H4 (cell line): ENCODE measurements at regions not wholly inside any gene's neighbourhood (a gene's known extent, or its start where the extent isn't known, plus 50 kb on each side); places are given as distances from the start of the nearest gene placed in this dataset.
"Not testable (repeated sequence)": the region's sequence is repeated elsewhere in the genome, so short reads cannot be mapped to it uniquely, and the experiment has no call there.

Experiments
- DNase-seq: peaks from one replicate; pipeline ENCODE4 v3.0.0-alpha.2; 2015; ENCODE audit warnings: low spot score

GRCh38 chr12:75944097-75944904 lies 87.3 kb downstream of the PHLDA1 start:
- peak; percentile 93 for DNase-seq

- peak; percentile 31 for DNase-seq
Measured at GRCh38 chr12:75943730-75944096, 87.9 kb downstream of the PHLDA1 start.

DNA sequence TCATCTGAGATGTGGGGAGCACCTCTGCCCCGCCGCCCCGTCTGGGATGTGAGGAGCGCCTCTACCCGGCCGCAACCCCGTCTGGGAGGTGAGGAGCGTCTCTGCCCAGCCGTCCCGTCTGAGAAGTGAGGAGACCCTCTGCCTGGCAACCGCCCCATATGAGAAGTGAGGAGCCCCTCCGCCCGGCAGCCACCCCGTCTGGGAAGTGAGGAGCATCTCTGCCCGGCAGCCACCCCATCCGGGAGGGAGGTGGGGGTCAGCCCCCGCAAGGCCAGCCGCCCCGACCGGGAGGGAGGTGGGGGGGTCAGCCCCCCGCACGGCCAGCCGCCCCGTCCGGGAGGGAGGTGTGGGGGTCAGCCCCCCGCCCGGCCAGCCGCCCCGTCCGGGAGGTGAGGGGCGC lies 89.9 kb downstream of the PHLDA1 start:
- not testable (repeated sequence) for DNase-seq

- no peak for DNase-seq
Measured at GRCh38 chr12:75939016-75939642, 92.4 kb downstream of the PHLDA1 start.

DNA sequence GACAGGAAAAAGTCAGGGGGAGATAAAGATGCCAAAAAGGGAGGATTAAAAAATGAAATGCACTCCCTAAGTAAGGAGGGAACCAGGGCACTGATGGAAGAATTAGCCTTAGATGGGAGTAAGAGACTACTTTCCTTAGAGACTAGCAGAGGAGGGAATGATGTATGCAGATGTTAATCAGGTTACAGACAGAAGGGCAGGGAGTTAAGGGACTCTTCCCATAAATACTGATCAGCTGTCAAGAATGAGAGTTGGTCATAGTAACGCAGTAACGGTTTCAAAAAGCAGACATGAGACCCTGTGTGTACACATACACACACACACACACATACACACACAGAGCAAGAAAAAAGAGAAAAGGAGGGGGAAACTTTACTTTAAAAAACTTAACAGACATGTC lies 93.4 kb downstream of the PHLDA1 start:
- DNase-seq: no peak

- DNase-seq: no peak
Measured at GRCh38 chr12:75937486-75937885, 94.1 kb downstream of the PHLDA1 start.

- DNase-seq: no peak
Measured at GRCh38 chr12:75936515-75937440, 94.8 kb downstream of the PHLDA1 start.

DNA sequence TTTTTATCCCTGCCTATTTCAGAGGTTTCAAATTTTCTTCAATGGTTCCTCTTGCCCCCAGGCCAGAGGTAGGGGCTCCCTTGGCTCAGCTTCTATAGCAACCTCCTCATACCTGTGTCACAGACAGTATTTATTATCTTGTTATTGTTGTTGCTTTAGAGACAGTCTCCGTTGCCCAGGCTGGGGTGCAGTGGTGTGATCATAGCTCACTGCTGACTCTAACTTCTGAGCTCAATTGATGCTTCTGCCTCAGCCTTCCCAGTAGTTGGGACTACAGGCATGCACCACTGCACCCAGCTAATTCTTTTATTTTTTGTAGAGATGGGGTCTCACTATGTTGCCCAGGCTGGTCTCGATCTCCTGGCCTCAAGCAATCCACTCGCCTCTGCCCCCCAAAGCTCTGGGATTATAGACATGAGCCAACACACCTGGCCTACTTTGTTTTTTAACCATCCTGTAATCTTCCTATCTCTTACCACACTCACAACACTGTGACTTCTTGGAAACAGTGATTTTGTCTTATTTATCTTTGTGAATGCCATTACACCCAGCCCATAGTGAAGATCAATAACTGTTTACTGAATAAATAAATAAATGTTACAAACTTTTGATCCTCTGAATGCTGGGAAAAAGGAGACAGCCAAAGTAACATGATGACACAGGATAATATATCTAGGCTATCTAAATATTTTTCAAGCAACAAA lies 95.9 kb downstream of the PHLDA1 start:
- no peak for DNase-seq

DNA sequence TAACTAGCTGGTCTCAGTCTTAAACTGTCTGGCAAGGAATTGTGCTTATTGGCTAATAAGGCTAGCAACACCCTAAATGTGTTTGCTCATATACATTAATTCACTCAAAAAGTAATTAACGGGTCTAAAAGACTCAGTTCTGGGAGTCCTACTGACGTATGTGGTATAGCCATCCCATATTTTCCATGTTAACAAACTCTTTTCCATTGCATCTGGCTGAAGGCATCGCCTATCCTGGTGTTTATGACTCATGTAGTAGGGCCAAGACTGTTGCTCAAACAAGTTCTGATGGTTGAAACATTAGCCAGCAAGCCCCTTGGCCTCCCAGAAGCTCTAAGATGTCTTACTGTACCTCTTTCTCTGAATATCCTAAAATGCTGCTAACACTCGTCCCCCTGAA lies 98.5 kb downstream of the PHLDA1 start:
- peak; percentile 58 for DNase-seq

GRCh38 chr12:75932241-75932640 lies 99.3 kb downstream of the PHLDA1 start:
- no peak for DNase-seq

DNA sequence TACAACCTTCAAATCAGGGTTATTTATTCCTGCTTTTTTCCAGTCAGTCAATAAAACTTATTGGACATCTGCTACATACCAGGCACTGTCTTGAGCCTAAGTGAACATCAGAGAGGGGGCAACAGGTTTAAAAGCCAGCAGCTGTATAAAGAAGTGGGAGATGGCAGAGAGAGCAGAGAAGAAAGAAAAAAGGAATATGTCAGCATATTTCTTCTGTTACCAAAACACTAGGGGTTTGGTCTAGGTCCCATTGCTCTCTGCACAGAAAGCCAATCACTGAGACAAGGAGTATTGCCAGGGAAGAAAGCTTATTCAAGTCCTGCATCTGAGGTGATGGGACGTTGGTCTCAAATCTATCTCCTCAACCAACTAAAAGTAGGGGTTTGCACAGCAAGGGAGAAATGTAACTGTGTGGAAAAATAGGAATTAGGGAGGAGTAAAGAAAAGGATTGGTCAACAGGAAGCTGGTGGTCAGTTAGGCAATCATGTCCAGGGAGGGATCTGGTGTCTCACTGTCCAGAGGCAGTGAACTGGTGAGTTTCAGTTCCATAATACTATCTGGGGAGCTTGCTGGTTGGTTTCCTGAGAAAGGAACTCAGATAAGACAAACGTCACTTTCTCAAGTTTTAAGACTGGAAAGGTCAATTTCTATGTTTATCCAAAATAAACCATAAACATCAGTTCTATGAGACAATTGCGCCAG lies 107.5 kb downstream of the PHLDA1 start:
- DNase-seq: no peak

- DNase-seq: no peak
Measured at GRCh38 chr12:75922944-75923642, 108.5 kb downstream of the PHLDA1 start.

- no peak for DNase-seq
Measured at GRCh38 chr12:75921622-75922289, 109.8 kb downstream of the PHLDA1 start.

DNA sequence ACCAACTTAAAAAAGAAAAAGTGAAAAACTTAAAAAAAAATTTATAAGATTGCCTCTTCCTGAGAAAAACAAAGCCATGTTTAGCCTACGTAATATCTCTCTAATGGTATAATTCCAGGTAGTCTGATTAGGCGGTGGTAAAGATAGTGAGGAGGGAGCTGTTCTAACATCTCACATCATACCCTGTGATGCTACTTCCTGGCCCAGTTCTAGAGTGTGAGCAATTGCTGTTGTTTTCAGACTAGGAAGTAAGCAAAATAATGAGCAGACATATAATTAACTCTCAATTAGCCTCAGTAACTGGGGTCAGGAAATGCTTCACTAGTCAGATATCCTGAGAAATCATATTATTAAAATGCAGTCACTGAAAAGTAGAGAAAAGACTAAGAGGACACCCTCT lies 113.9 kb downstream of the PHLDA1 start:
- no peak for DNase-seq

DNA sequence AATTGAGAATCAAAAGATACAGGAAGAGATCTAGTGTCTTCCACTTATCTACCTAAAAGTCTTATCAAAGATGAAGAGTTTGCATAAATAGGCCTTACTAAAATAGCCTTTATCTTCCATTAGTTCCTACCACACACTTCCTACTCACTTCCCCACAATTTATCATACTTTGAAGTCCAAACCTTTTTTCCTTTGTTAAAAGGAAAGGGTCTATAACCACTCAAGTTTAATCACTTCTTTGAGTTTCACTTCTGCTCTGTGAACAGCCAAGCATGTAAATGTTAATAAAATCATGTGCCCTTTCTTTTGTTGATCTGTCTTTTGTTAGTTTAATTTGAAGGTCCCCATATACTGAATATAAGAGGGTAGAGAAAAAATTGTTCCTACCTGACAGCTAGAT lies 114.5 kb downstream of the PHLDA1 start:
- DNase-seq: no peak

DNA sequence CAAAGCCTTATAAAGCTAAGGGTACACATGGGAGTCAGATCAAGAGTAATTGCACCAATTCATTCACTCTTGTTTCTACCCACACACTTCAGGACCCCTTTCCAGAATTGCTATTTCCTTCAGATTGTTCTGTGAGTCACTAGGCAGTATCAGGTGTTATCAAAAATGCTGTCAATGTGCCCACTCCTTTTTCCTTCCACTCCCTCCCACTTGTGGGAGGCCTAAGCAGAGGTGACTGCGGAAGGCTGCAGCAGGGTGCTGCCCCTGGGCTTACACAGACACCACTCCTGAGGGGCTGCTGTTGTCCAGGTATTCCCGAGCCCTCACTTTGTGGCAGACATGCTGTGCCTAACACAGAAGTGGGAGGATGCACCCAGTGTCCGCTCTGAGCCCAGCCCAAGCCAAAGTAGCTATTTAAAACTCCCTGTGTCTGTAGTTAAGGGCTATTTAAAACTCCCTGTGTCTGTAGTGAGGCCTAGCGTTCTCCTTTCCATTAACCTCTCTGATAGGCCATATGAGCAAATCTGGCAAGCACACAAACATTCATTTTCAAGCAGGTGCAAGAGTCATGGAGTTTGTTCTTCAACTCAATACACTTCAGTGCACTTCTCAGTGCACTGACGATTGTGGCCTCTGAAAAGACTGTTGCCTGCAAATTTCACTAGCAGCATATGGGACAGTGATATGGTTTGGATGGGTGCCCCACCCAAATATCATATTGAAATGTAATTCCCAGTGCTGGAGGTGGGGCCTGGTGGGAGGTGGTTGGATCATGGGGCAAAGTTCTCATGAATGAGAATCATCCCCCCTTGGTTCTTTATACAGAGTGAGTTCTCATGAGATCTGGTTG lies 117.8 kb downstream of the PHLDA1 start:
- no peak for DNase-seq

DNA sequence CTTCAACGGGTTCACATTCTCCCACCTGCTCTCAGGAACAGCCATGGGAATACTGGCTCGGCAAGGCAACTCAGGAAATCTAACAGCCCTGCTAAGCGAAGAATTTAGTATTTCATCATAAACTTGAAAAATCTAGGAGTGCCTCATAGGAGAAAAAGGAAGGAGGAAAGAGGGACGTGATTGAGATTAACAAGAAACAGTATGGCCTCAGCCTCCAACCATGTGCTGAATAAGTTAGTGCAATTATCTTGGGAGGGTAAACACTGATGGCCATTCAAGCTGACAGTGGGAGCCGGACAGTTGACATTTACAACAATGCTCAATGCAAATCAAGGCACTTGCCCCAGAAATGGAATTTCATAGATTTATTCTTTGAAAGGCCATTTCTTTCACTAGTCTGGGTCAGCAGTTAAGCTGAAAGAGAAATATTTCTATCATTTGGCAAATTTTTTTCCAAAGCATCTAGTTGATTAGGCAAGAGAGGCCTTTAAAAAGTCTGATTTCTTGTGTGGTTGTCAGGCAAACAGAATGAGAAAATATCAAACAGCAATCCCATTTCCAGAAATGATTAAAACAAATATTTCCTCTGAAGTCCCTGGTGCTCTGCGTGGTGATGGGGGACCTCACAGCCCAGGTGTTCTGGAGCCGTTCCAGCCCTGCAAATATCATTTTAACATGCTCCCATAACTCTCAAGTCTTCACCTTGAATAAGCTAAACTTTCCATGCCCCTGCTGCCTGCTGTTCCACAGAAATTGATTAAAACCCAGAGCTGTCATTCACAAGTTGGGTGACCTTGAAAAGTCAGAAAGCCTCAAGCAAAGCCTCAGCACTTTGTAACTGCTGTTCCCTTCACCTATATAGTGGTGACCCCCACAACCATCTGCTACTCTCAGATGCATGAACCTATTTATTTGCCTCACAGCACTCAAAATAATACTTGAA lies 121.6 kb downstream of the PHLDA1 start:
- no peak for DNase-seq
